ENCODE measurements at regions not wholly inside any gene's neighbourhood (a gene's known extent, or its start where the extent isn't known, plus 50 kb on each side); places are given as distances from the start of the nearest gene placed in this dataset.

DNA sequence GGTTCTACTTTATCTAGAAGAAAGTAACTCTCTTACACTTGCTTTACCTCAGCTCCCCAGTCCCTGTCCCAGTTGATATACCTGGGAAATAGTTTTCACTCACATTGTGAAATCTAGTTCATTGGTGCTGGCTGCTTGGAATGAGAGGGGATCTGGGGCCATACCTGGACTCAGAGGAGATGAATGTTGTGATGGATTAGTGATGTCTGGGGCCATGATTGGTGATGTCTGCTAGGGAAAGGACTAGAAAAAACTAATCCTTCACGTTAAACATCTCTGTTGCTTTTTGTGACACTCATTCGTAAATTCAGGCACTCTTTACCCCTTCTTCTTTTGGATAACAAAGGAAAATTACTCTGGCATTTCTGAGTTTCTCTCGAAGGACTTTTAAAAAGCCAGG, 152.4 kb downstream of the RAB11FIP2 start:
- H3K4me3 ChIP-seq (ENCODE audit: low read length): no peak overlapping the region
- no peaks in the 10 kb centered on the region for H3K36me3 ChIP-seq (ENCODE audit: insufficient read depth, low read depth, low read length)
- H3K4me1 ChIP-seq (ENCODE audit: insufficient read depth, low read length): peaks cover 18% of the 10 kb centered on the region

DNA sequence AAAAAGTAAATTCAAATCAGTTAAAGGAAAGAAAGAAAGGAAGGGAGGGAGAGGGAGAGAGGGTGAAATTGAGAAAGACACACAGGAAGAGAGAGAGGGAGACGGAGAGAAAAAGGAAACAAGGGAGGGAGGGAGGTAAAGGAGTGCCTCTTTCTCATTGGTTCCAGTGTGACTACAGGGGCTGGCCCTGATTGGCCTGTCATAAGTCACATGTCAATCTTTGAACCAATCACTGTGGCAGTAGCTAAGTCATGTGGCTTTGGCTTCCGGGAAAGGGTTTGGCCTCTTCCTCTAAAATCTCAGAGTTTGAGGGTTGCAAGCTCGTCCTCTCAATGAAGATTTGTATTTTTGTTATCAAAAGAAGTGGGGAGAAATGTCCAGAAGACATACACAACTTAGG, 150.2 kb downstream of the RAB11FIP2 start:
- no peak overlapping the region for H3K9ac ChIP-seq (ENCODE audit: low read depth, low read length)
- no peaks in the 10 kb centered on the region for H3K27me3 ChIP-seq (ENCODE audit: insufficient read depth, low read length)
- H3K9me3 ChIP-seq (ENCODE audit: insufficient read depth, low read depth, low read length): no peaks in the 10 kb centered on the region
- H3K36me3 ChIP-seq (ENCODE audit: insufficient read depth, low read depth, low read length): no peaks in the 10 kb centered on the region
- H3K4me1 ChIP-seq (ENCODE audit: insufficient read depth, low read length): peaks cover 23% of the 10 kb centered on the region
- no peak overlapping the region for H3K27ac ChIP-seq (ENCODE audit: low read length)
- H3K4me3 ChIP-seq (ENCODE audit: low read length): no peak overlapping the region

More for the DNA sequence above, 152.4 kb downstream of the RAB11FIP2 start:
- H3K27me3 ChIP-seq (ENCODE audit: insufficient read depth, low read length): no peaks in the 10 kb centered on the region
- no peaks in the 10 kb centered on the region for H3K9me3 ChIP-seq (ENCODE audit: insufficient read depth, low read depth, low read length)
- H3K9ac ChIP-seq (ENCODE audit: low read depth, low read length): no peak overlapping the region
- H3K27ac ChIP-seq (ENCODE audit: low read length): no peak overlapping the region

DNA sequence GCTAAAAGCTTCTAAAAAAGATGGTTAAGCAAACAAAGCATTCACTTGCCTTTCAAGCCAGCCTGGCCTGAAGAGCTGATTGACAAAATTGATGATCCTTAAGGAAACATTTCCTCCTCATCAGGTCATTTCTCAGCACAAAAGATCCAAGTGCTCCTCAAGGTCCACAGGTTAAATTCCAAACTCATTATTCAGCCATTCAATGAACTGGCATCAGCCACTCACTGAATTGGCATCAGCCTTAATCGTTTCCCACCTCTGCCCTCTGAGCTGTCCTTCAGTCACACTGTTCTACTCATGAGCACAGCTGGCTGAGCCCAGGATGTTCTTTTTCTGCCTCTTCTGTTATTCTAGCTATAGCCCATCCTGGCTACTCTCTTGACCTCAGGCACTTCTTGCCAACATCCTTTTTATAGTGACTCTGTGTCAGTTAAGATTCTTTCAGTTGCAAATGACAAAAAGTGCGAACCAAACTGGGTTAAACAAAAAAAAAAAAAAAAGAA, 147.5 kb downstream of the RAB11FIP2 start:
- Histone ChIP-seq H3K9me3 (ENCODE audit: insufficient read depth, low read depth, low read length) (no peaks in the 10 kb centered on the region), H3K4me3 (ENCODE audit: low read length) (no peak overlapping the region), H3K9ac (ENCODE audit: low read depth, low read length) (no peak overlapping the region), H3K4me1 (ENCODE audit: insufficient read depth, low read length) (peaks cover 15% of the 10 kb centered on the region), H3K27ac (ENCODE audit: low read length) (no peak overlapping the region), H3K27me3 (ENCODE audit: insufficient read depth, low read length) (no peaks in the 10 kb centered on the region), H3K36me3 (ENCODE audit: insufficient read depth, low read depth, low read length) (no peaks in the 10 kb centered on the region)

DNA sequence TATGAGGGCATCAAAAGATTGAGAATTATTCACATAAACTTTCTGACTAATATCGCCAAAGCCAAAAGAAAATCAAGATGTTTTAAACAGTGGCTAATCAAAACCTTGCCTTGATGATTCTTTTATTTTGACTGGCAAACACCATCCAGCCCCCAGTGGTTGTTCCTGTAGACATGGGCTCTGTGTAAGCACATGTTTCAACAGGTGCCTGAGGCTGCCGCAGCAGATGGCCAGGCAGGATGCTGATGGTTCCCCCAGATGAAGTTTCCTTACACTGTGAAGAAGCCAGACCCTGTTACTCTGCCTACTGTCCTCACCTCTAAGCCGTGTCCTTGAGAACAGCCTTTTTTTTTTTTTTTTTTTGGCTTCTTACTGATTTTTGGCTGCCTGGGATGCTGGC, 146.5 kb downstream of the RAB11FIP2 start:
- H3K27ac ChIP-seq (ENCODE audit: low read length): no peak overlapping the region
- H3K36me3 ChIP-seq (ENCODE audit: insufficient read depth, low read depth, low read length): no peaks in the 10 kb centered on the region
- no peaks in the 10 kb centered on the region for H3K27me3 ChIP-seq (ENCODE audit: insufficient read depth, low read length)
- no peak overlapping the region for H3K4me3 ChIP-seq (ENCODE audit: low read length)
- no peak overlapping the region for H3K9ac ChIP-seq (ENCODE audit: low read depth, low read length)
- no peaks in the 10 kb centered on the region for H3K9me3 ChIP-seq (ENCODE audit: insufficient read depth, low read depth, low read length)
- peaks cover 14% of the 10 kb centered on the region for H3K4me1 ChIP-seq (ENCODE audit: insufficient read depth, low read length)

DNA sequence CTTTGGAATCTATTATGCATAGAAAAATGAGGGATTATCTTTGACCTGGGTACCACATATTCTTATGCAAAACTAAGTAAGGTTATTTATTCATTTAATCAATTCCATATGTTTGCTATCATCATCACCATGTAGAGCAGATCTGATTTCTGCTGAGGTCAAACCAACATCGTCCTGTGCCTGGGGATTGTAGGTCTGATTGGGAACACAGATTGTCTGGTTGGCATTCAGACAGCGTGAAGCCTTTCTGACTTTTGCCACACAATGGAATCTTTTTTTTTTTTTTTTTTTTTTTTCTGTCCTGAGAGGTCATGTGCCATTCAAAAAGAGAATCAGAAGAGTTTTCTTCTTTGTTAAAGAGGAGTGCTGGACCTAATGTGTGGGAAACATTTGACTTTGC, 142.9 kb downstream of the RAB11FIP2 start:
- H3K27me3 ChIP-seq (ENCODE audit: insufficient read depth, low read length): no peaks in the 10 kb centered on the region
- peaks cover 10% of the 10 kb centered on the region for H3K4me1 ChIP-seq (ENCODE audit: insufficient read depth, low read length)
- no peaks in the 10 kb centered on the region for H3K36me3 ChIP-seq (ENCODE audit: insufficient read depth, low read depth, low read length)
- no peak overlapping the region for H3K27ac ChIP-seq (ENCODE audit: low read length)
- H3K4me3 ChIP-seq (ENCODE audit: low read length): no peak overlapping the region
- H3K9ac ChIP-seq (ENCODE audit: low read depth, low read length): no peak overlapping the region
- no peaks in the 10 kb centered on the region for H3K9me3 ChIP-seq (ENCODE audit: insufficient read depth, low read depth, low read length)

DNA sequence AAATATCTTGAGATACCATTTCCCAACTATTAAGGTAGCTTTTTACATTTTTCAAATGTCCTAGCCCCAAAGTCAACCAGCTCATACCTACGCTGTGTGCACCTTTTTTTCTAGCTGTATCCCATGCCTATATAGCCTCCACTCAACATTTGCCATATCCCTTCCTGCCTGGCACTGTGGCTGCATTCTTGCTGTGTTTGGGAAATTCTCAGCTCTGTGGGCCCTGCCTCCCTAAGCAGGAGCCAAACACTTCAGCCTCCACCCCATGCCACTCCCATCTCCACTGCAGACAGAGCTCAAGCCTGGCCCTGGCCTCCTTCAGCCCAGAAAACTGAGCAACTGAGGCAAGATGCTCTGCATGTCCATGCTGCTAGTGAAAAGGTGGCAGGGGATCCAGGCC, 141.3 kb downstream of the RAB11FIP2 start:
- no peak overlapping the region for H3K4me3 ChIP-seq (ENCODE audit: low read length)
- no peaks in the 10 kb centered on the region for H3K9me3 ChIP-seq (ENCODE audit: insufficient read depth, low read depth, low read length)
- no peaks in the 10 kb centered on the region for H3K4me1 ChIP-seq (ENCODE audit: insufficient read depth, low read length)
- no peaks in the 10 kb centered on the region for H3K36me3 ChIP-seq (ENCODE audit: insufficient read depth, low read depth, low read length)
- H3K27me3 ChIP-seq (ENCODE audit: insufficient read depth, low read length): no peaks in the 10 kb centered on the region
- H3K27ac ChIP-seq (ENCODE audit: low read length): no peak overlapping the region
- no peak overlapping the region for H3K9ac ChIP-seq (ENCODE audit: low read depth, low read length)

DNA sequence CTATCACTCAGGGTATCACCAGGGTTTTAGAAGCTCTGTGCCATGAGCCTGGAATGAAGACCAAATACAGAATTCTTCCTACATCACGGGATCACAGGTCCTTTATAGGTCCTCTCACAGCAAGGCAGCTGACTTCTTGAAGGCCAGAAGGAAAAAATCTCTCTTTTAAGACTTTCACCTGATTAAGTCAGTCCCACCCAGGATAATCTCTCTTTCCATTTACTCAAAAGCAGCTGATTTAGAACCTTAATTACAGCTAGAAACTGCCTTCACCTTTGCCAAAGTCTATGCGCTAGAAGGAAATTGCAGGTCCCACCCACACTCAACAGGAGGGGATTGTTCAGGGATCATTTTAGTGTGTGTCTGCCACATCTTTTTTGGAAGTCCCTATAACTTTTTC, 135.1 kb downstream of the RAB11FIP2 start:
- H3K4me1 ChIP-seq (ENCODE audit: insufficient read depth, low read length): no peaks in the 10 kb centered on the region
- no peaks in the 10 kb centered on the region for H3K9me3 ChIP-seq (ENCODE audit: insufficient read depth, low read depth, low read length)
- H3K27me3 ChIP-seq (ENCODE audit: insufficient read depth, low read length): no peaks in the 10 kb centered on the region
- H3K36me3 ChIP-seq (ENCODE audit: insufficient read depth, low read depth, low read length): no peaks in the 10 kb centered on the region
- no peak overlapping the region for H3K27ac ChIP-seq (ENCODE audit: low read length)
- H3K9ac ChIP-seq (ENCODE audit: low read depth, low read length): no peak overlapping the region
- H3K4me3 ChIP-seq (ENCODE audit: low read length): no peak overlapping the region

DNA sequence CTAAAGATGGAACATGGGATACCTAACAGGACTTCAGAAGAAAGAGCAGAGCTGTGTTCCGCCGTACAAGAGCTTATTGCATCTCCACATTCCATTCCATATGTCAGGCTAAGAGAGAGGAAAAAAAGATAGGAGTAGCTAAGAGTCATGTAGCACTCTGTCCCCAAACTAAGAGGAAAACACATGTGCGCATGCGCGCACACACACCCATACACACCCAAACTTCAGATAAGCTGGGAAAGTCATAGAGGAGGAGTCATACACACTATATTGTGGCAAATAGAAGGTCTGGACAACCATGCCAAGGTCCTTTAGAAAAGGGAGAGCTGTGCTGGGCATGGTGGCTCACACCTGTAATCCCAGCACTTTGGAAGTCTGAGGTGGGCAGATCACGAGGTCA, 132.4 kb downstream of the RAB11FIP2 start:
- no peaks in the 10 kb centered on the region for H3K27me3 ChIP-seq (ENCODE audit: insufficient read depth, low read length)
- H3K27ac ChIP-seq (ENCODE audit: low read length): no peak overlapping the region
- no peaks in the 10 kb centered on the region for H3K9me3 ChIP-seq (ENCODE audit: insufficient read depth, low read depth, low read length)
- H3K9ac ChIP-seq (ENCODE audit: low read depth, low read length): no peak overlapping the region
- no peaks in the 10 kb centered on the region for H3K4me1 ChIP-seq (ENCODE audit: insufficient read depth, low read length)
- H3K36me3 ChIP-seq (ENCODE audit: insufficient read depth, low read depth, low read length): no peaks in the 10 kb centered on the region
- H3K4me3 ChIP-seq (ENCODE audit: low read length): no peak overlapping the region

DNA sequence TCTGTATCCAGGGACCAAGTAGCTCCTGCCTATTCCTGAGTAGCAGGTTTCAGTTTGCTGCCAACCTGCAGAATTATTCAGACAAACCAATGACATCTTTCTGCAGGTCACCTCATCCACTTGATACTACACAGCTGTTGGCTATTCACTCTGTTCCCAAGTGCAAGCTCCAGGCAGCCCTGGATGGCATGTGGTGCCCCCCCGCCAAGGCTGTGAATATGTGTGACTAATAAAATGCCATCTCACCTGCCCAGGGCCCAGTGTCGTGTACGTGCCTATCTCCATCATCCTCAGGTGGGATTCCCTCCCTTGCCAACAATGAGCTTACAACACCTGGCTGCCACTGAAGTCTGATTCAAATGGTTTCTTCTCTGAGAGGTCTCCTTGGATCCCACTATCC, 125.8 kb downstream of the RAB11FIP2 start:
- Histone ChIP-seq H3K27me3 (ENCODE audit: insufficient read depth, low read length) (no peaks in the 10 kb centered on the region), H3K9ac (ENCODE audit: low read depth, low read length) (no peak overlapping the region), H3K36me3 (ENCODE audit: insufficient read depth, low read depth, low read length) (no peaks in the 10 kb centered on the region), H3K4me3 (ENCODE audit: low read length) (no peak overlapping the region), H3K27ac (ENCODE audit: low read length) (no peak overlapping the region), H3K4me1 (ENCODE audit: insufficient read depth, low read length) (no peaks in the 10 kb centered on the region), H3K9me3 (ENCODE audit: insufficient read depth, low read depth, low read length) (no peaks in the 10 kb centered on the region)

DNA sequence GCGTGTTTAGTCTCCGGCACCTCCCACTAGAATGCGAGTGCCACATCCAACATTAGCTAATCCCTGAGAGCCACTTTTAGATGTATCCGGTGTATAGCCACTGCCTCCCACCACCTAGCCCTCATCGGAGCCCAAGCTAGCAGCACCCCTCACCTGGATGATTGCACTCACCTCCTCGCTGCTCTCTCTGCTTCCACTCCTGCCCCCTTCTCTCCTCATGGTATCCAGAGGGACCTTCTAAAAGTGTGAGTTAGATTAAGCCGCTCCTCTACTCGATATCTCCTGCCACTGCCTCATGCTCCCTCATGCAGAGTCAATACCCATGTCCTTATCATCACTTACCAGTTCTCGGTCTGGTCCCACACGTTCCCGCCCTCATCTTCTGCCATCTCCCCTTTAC, 125.3 kb downstream of the RAB11FIP2 start:
- Histone ChIP-seq H3K9ac (ENCODE audit: low read depth, low read length) (no peak overlapping the region), H3K27ac (ENCODE audit: low read length) (no peak overlapping the region), H3K27me3 (ENCODE audit: insufficient read depth, low read length) (no peaks in the 10 kb centered on the region), H3K4me1 (ENCODE audit: insufficient read depth, low read length) (no peaks in the 10 kb centered on the region), H3K36me3 (ENCODE audit: insufficient read depth, low read depth, low read length) (no peaks in the 10 kb centered on the region), H3K9me3 (ENCODE audit: insufficient read depth, low read depth, low read length) (no peaks in the 10 kb centered on the region), H3K4me3 (ENCODE audit: low read length) (no peak overlapping the region)

DNA sequence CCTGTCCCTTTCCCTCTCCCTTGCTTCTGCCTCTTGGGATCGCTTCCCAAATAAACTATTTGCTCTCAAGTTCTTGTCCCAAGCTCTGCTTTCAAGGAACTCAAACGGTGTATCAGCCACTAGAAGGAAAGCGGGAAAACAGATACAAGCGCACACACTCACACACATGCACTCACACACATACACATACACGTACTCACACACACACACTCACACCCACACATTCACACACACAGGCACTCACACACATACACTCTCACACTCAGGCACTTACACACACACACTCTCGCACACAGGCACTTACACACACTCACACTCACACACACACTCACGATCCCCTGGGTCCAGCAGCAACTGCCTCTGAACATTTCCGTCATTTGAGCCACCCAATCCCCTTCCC, 121.9 kb downstream of the RAB11FIP2 start:
- H3K4me3 ChIP-seq (ENCODE audit: low read length): no peak overlapping the region
- no peaks in the 10 kb centered on the region for H3K27me3 ChIP-seq (ENCODE audit: insufficient read depth, low read length)
- no peak overlapping the region for H3K27ac ChIP-seq (ENCODE audit: low read length)
- H3K4me1 ChIP-seq (ENCODE audit: insufficient read depth, low read length): peaks cover 9% of the 10 kb centered on the region; the same call in 1 of the 2 replicates
- no peaks in the 10 kb centered on the region for H3K9me3 ChIP-seq (ENCODE audit: insufficient read depth, low read depth, low read length)
- no peaks in the 10 kb centered on the region for H3K36me3 ChIP-seq (ENCODE audit: insufficient read depth, low read depth, low read length)
- H3K9ac ChIP-seq (ENCODE audit: low read depth, low read length): no peak overlapping the region

DNA sequence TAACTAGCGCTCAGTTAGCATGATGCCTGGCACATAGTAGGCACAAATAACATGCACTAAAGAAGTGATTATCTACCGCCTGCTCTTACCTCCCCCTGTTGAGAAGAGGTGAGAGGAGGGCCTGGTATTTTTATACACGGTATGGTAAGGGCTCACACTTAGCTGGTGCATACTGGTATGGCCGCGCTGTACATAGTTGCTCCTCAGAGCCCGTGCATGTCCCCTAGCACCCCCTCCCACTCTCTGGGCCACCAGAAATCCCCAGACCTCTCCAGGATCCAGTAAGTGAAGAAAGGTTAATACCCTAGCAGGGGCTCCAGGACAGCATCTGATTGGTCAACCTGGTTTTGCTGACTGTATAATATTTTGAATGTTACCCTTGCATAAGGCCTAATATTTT, 121.4 kb downstream of the RAB11FIP2 start:
- Histone ChIP-seq H3K9me3 (ENCODE audit: insufficient read depth, low read depth, low read length) (no peaks in the 10 kb centered on the region), H3K4me1 (ENCODE audit: insufficient read depth, low read length) (peaks cover 9% of the 10 kb centered on the region; the same call in 1 of the 2 replicates), H3K36me3 (ENCODE audit: insufficient read depth, low read depth, low read length) (no peaks in the 10 kb centered on the region), H3K9ac (ENCODE audit: low read depth, low read length) (no peak overlapping the region), H3K27ac (ENCODE audit: low read length) (no peak overlapping the region), H3K4me3 (ENCODE audit: low read length) (no peak overlapping the region), H3K27me3 (ENCODE audit: insufficient read depth, low read length) (no peaks in the 10 kb centered on the region)

DNA sequence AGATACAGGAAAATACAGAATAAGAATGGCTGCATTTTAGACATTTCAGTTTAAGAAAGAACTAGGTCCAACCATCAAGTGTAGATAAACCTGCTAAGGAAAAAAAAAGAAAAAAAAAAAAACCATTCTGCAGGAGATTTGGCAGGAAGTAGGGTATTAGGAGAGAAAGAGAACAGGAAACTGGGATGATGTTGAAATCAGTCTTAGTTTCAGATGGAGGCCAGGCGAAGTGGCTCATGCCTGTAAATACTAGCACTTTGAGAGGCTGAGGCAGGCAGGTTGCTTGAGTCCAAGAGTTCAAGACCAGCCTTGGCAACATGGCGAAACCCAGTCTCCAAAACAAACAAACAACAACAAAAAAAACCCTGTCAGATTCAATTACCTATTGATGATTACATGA, 120.2 kb downstream of the RAB11FIP2 start:
- Histone ChIP-seq H3K4me3 (ENCODE audit: low read length) (no peak overlapping the region), H3K27ac (ENCODE audit: low read length) (no peak overlapping the region)

More for the DNA sequence above, 120.2 kb downstream of the RAB11FIP2 start:
- Histone ChIP-seq H3K9me3 (ENCODE audit: insufficient read depth, low read depth, low read length) (no peaks in the 10 kb centered on the region), H3K36me3 (ENCODE audit: insufficient read depth, low read depth, low read length) (no peaks in the 10 kb centered on the region), H3K9ac (ENCODE audit: low read depth, low read length) (no peak overlapping the region), H3K27me3 (ENCODE audit: insufficient read depth, low read length) (no peaks in the 10 kb centered on the region), H3K4me1 (ENCODE audit: insufficient read depth, low read length) (peaks cover 9% of the 10 kb centered on the region; the same call in 1 of the 2 replicates)

Measured in iPS-20b (cell line).